Islet of Langerhans (tissue), 1 donor: ENCODE measurements at regions not wholly inside any gene's neighbourhood (a gene's known extent, or its start where the extent isn't known, plus 50 kb on each side); places are given as distances from the start of the nearest gene placed in this dataset.

ENCODE experiments used
- FAIRE-seq: peaks from one replicate; lab custom pipeline; 2011; peaks lifted over from hg19 to GRCh38; lab: Jason Lieb, UNC

DNA sequence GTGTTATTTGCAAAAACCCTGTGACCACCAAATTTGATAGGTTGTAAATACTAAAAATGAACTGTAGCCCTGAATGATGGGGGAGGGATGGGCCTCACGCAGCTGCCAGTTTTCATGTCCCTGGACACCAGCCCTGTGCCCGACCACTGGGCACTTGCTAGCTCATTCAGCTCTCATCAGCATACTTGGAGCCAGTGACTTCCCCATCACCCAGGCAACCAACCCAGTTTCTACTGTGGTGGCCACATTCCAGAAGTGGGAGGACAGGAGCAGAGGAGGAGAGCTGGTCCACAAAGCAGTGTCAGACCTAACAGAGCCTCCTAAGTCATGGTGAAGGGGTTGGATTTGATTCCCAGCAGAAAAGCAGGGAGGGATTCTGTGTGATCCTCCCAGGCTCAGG is 128.2 kb downstream of the CPEB2 start:
- no peak for FAIRE-seq

DNA sequence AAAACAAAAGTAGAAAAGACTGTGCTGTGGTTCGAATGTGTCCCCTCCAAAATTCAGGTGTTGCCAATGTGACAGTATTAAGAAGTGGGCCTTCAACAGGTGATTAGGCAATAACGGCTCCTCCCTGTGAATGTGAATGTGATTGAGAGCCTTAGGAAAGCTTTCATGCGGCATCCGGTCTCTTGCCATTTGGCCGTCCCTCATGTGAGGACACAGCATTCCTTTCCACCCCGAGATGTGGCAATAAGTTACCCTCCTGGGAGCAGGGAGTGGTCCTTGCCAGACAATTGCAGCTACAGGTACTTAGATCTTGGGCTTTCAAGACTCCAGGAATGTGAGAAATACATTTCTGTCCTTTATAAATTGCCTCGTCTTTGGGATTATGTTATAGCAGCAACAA is 129.3 kb downstream of the CPEB2 start:
- no peak for FAIRE-seq

- FAIRE-seq, result no peak
Observed at GRCh38 chr4:15132739-15133138, 130.5 kb downstream of the CPEB2 start.

- no peak for FAIRE-seq
Observed at GRCh38 chr4:15139599-15139998, 137.3 kb downstream of the CPEB2 start.

- no peak for FAIRE-seq
Observed at GRCh38 chr4:15142201-15142600, 139.9 kb downstream of the CPEB2 start.

DNA sequence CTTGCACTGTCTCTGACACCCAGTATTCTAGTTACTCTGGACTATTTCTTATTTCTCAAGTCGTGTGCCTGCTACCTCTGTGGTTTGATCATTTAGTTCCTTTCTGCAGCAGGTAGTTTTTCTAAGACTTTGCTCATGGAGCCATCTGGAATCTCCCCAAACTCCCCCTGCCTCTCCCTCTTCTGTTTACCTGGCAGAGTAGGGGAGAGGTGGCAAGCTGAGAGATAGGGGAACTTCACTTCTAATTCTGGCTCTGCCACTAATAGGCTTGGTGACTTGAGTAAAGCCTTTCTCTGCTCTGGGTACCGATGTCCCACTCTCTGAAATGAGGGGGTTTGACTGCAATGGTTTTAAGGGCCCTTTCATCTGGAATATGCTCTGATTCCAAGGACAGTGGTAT is 141.3 kb downstream of the CPEB2 start:
- FAIRE-seq, result no peak

GRCh38 chr4:15144249-15144966 is 142.1 kb downstream of the CPEB2 start:
- no peak for FAIRE-seq

GRCh38 chr4:15144967-15145295 is 142.7 kb downstream of the CPEB2 start:
- no peak for FAIRE-seq

DNA sequence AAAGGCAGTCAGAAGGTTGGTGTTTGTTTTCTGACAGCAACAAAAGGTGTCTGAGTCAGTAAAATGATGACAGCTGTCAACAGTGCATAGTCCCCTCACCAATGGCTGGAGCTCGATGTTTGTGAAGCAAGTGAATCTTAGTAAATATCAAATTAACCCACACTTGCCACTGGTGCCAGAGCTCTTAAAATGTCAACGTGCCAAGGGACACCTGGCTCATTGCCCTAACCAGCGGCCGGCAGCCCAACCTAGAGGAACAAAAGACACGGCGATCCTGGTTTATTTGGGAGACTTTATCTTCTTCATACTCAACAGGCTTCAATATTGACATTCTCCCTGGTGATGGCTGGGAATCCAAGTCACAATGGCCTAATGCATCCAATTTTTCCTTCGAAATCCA is 143.4 kb downstream of the CPEB2 start:
- FAIRE-seq, result no peak

DNA sequence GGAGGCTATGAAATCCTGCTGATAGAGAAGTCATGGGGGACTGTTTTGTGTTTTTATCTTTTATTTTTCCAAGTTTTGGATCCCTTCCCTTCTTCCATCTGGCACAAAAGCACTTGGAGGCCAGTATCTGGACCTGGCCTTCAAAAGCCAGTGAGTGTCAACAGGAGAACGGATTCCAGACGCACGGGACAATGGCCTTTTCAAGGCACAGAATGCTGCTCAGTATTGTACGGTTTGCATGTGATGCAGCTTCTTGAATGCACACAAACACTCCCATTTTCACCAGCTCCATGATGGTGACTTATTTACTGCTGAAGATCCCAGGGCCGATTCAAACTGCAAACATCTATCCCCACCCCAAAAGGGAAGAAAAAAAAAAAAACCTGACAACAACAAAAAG is 145.4 kb downstream of the CPEB2 start:
- no peak for FAIRE-seq

GRCh38 chr4:15148199-15148598 is 145.9 kb downstream of the CPEB2 start:
- FAIRE-seq, result no peak

DNA sequence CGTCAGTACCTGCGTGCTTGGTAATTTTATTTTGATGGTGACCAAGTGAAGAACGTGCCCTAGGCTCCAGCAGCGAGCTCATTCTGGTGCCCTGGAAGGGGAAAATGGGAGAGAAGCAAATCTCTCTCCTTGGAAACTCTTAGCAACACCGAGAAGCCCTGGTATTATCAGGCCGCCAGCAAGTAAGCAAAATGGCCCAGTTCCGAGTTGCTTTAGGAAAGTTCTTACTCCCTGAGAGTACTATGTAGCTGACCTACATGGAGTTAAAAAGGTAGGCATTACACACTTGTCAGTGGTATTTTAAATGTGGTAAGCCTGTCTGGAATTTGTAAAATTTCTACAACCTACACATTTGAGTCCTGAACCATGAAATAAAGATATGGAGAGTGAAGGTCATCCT is 146.4 kb downstream of the CPEB2 start:
- FAIRE-seq, result no peak

DNA sequence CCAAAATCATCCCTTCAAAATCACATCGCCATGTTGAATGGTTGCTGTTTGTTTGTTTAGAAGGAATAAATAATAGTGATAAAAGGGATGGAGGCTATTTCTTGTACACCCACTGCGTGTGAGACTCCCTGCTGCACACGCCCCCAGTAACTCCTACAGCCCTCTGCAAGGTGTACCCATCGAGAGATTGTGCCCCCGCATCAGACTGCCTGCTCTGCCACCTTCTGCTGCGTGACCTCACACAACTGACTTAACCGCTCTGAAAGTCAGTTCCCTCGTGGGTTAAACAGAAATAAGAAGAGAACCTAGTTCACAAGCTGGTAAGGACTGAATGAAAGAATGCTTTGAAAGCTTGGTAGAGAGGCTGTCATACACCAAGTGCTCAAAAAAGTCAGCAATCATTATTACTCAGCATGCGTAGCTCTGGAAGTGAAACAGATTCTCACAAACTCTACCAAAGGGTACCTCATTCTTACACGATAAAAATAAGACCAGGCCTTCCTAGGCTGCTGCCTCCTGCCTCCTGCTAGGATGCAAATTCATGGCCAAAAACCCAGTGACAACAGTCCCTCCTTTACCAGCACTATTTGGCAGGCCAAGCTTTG is 147.1 kb downstream of the CPEB2 start:
- FAIRE-seq, result no peak

GRCh38 chr4:15149839-15150592 is 147.7 kb downstream of the CPEB2 start:
- no peak for FAIRE-seq

DNA sequence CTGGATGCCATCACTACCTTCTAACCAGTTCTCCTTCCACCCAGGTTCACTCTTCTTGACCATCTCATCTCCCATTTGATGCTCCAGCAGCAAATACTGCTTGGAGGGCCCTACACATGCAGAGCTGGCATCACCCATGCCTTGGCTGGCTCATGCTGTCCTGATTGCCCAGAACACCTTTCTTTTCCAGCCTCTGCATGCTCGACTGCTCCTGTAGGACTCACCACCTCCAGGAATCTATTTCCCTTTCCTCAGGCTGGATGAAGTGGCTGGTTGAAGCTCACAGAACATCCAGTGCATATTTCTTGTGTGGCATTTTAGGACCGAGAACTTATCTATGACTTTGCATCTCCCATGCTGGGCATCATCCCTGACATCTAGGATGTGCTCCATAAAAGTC is 148.3 kb downstream of the CPEB2 start:
- no peak for FAIRE-seq

DNA sequence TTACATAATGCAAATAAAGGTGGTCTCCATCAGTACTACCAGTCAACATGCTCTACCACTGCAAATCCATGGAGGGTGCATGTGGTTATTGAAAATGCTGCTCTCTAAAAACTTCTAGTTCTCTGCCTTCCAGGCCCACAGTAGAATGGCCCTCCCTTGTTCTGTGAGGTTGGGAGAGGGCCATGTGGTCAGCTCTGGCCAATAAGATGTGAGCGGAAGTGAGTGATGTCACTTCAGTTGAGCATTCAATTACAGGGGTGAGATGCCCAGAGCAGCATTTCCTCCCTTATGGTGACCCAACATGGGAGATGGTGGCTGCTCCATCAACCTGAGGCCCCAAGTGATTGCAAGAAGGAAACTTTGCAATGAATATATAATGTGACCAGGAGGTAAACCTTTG is 148.8 kb downstream of the CPEB2 start:
- FAIRE-seq, result no peak

DNA sequence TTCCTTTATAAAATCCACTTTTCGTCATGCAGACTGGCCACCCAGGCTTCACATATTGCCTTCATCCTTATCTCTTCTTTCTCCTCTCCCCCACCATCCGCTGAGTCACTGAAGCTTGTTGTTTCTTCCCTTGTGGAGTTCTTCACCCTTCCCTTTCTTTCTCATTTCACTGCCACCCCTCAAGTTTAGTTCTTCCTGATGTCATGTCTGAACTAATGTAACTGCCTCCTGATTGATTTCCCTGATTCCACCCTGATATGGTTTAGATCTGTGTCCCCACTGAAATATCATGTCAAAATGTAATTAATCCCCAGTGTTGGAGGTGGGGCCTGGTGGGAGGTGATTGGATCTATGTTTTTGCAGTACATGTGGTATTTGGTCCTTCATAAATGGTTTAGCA is 151.4 kb downstream of the CPEB2 start:
- FAIRE-seq, result no peak

DNA sequence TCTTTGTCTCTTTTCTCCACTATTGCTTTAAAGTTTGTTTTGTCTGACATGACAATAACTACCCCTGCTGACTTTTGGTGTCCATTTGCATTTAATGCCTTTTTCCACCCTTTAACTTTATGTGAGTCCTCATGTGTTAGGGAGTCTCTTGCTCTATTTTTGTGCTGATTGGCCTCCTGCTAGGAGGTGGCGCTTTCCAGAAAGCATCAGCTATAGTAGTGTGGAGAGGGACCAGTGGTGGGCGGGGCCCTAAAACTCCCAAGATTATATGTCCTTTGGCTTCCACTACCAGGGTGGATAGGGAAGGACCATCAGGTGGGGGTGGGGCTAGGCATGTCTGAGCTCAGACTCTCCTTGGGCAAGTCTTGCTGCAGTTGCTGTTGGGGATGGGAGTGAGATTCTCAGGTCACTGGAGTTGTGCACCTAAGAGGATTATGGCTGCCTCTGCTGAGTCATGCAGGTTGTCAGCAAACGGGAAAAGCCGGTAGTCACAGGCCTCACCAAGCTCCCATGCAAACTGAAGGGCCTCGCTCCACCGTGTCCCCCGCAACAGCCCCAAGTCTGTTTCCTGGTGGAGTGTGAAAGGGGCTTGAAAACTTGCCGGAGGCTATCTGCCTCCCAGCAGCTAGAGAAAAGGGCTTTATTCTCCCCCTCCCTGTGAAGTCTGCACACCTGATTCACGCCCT is 156.3 kb downstream of the CPEB2 start:
- FAIRE-seq, result no peak

DNA sequence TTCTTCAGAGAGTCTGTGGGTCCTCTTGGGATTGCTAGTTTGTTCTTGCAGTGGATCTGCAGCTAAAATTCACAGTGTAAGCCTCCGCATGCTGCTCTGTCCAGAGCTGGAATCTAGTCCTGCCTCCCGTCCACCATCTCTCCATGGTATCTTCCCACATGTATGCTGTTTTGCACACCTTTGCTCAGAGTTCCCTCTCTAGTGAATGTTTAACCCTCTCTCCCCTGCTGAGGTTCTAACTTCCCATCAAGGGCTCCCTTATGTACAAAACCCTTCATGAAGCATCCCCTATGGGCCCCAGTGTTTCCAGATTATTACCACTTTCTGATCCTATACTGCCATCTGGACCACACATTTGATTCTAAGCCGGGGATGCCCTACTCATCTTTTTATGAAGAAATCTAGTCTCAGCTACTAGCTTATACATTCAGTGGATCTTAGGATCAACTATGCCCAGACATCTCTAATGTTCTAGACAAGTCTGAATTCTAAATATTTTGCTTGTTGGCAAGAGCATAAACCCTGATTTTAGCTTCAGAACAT is 157.3 kb downstream of the CPEB2 start:
- no peak for FAIRE-seq

DNA sequence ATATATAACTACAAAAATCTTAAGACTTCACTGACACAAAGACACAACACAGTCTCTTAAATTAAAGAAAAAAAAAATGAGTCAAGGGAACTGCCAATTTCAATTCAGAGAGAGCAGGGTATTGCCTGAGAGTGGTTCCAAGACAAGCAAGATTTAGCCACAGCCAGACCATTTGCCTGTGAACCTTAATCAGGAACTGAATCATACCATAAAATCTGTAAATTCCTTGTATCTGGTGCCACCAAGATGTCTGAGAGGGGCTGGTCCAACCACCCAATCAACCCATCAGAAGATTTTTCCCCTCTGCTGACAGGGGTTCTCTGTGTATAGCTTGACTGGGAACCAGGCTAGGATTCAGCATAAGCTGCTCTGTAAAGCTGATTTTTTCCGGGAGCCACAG is 159.2 kb downstream of the CPEB2 start:
- no peak for FAIRE-seq

DNA sequence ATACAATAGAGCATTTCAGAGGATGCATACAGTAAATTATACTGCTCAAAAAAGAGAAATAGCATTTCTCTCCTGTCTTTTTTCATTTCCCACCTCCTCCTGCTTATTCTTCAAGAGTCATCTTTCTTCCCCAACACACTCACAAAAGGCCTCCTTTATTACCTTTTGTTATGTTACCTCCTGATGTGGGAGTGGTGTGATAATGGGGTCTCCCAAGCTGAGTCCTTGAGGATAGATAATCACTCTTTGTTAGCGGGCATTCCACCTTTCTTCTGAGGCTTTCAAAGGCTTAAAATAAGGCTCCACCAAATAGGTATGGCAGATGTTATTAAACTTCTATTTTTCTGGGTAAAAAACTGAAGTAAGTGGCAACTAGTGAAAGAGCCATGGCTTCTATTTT is 159.8 kb downstream of the CPEB2 start:
- no peak for FAIRE-seq

DNA sequence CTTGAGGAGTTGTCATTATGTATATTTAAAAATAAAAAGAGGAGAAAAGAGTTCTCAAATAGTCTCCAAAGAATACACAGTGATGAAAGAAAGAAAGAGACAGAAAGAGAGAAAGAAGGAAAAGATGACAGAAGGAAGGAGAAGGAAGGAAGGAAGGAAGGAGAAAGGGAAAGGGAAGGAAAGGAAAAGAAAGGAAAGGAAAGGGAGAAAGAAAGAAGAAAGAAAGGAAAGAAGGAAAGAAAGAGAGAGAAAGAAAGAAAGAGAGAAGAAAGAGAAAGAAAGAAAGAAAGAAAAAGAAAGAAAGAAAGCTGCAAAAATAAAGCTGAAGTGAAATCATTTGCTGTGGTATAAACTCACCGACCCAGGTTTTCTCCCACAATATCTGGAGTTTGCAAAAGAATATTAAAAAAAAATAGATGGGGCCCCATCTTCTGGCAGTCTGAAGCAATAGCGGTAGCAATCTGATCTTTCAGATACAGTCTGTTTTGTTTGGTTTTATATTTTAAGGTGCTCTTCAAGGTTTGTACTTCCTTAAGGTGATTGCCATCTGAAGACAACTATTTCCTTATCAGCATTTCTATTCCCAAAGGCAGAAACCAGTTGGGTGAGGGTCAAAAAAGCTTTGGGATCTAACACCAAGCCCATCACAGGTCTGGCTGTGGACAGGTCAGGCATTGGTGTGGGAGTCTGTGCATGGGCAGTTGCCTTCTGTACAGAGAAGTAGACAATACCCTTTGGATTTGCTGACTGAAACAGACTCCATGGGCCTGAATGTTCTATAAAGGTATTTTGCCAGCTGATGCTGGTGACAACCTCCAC is 160.4 kb downstream of the CPEB2 start:
- no peak for FAIRE-seq
